H1 (cell line): ENCODE measurements at regions not wholly inside any gene's neighbourhood (a gene's known extent, or its start where the extent isn't known, plus 50 kb on each side); places are given as distances from the start of the nearest gene placed in this dataset.

Experiments used
- BRCA1 ChIP-seq: IDR thresholded peaks from 2 replicates; pipeline ENCODE4 v1.6.1; 2012; ENCODE audit warnings: low read depth, low read length, improper control_type of control experiment
- EZH2 ChIP-seq: fragments of 200-600 bp; sonication (generic); IDR thresholded peaks from 2 replicates; pipeline ENCODE4 v1.7.1; 2012; ENCODE audit warnings: low read depth, mild to moderate bottlenecking, moderate library complexity, low read length, inconsistent platforms; ENCODE audit not compliant: severe bottlenecking
- JUND ChIP-seq: IDR thresholded peaks from 2 replicates; pipeline ENCODE4 v1.6.1; 2011; ENCODE audit warnings: mild to moderate bottlenecking, improper control_type of control experiment, low read length
- POLR2A ChIP-seq, 2 experiments: IDR thresholded peaks; 1 replicate in 1 of 2; 2 replicates in 1 of 2; pipeline ENCODE4 v1.6.1; 2011; ENCODE audit warnings: low read depth in 2 of 2, low read length in 2 of 2, mild to moderate bottlenecking in 2 of 2; ENCODE audit errors: control extremely low read depth in 1 of 2
- RBBP5 ChIP-seq: IDR thresholded peaks from 2 replicates; pipeline ENCODE4 v1.7.1; 2012; ENCODE audit warnings: low read depth, mild to moderate bottlenecking, inconsistent platforms, low read length, moderate library complexity, borderline replicate concordance
- TCF12 ChIP-seq: IDR thresholded peaks from 2 replicates; pipeline ENCODE4 v1.6.1; 2011; ENCODE audit warnings: low read depth, mild to moderate bottlenecking, low read length

GRCh38 chr2:147646818-147647468 lies 197.9 kb upstream of the ACVR2A start:
- TF ChIP-seq BRCA1 (no peak), EZH2 (no peak), JUND (no peak), POLR2A (IDR thresholded peaks at IDR 0.05; ENCODE audit: control extremely low read depth in 1 of 2, low read depth in 2 of 2, low read length in 2 of 2) (no peak), RBBP5 (no peak), TCF12 (no peak)
